Activated T-cell treated with anti-CD3 and anti-CD28 coated beads, Interleukin-2, amount 50 U/mL, for 48 hours (primary cell): ENCODE measurements at regions not wholly inside any gene's neighbourhood (a gene's known extent, or its start where the extent isn't known, plus 50 kb on each side); places are given as distances from the start of the nearest gene placed in this dataset.
A peak's percentile ranks its signal among the peaks of the same experiment; 100 is the strongest.

Experiments
- DNase-seq, 2 experiments: peaks; one replicate each; pipeline ENCODE4 v3.0.0-alpha.2; 2020

DNA sequence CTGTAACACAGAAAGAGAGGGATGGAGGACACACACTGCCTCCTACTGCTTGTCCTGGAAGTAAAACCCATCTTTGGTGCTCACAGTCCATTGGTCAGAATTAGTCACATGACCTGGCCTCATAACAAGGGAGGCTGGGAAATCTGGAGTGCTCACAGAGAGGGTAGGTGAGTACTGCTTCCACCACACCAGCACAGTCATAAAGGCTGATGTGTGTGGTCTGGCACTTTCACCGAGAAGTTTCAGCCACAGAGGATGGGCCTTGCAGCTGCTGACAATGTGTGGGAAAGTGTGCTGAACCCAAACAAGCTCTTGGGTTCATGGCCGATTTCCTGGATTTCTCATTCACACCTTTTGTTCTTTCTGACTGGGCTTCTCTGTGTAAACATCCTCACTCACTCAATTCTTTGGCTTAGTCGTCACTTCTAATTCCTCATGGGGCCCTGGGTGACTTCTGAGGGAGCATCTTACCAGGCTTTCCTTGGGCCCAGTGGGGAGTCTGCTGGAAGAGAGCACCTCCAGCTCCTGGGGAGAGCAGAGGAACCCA is 100.7 kb downstream of the ASB7 start:
- peak; percentile 60 to 67 for DNase-seq

- no peak for DNase-seq
These were observed 101.3 kb downstream of the ASB7 start for GRCh38 chr15:100703671-100704070.

DNA sequence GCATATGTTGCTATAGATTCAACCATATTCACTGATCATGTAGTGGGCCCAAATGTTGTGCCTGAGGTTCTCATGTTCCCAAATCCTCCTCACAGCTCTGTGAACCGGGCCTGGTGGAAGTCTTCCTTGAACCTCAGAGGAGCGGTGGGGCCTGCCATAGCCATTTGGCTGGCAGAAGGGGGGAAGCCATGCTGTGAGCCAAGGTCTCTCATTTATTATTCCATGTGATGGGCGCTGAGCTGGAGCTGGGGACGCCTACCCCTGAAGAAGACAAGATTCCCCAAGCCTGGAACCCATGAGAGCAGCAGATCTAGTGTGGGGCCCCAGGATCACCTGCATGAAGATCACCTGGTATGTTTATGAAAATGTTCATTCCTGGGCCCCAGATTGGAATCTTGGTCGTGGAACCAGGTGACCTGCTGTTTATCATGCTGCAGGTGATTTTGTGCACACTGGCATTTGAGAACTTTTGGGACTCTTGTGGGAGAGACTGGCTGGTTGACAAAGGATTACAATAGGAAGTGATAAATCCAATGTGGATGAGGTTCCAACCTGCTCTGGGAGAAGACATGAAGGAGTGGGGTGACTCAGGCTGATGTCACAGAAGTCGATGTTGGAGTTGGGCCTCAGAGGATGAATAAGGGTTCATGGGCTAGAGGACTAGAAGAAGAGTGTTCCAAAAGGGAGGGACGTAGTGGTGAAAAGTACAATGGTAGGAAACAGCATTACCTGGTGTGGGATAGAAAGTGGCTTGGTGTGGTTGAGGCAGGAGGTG is 102.1 kb downstream of the ASB7 start:
- DNase-seq = no peak

DNA sequence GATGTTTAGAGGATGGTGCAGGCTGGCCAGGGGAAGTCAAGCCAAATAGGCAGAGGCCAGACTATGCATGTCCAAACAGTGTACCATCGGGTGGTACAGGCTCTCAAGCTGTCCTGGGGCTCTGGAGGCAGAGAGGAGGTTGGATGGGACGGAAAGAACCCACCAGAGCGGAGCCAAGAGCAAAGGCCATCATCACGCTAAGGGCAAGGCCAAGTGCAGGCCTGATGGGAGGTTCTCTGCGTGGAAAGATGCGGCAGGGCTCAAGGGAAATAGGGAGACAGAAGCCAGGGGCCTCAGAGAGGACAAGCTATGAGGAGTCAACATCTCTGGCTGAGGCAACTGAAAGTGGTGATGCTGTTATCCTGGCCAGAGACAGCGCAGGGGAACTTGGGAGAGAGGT is 102.7 kb downstream of the ASB7 start:
- no peak for DNase-seq

DNA sequence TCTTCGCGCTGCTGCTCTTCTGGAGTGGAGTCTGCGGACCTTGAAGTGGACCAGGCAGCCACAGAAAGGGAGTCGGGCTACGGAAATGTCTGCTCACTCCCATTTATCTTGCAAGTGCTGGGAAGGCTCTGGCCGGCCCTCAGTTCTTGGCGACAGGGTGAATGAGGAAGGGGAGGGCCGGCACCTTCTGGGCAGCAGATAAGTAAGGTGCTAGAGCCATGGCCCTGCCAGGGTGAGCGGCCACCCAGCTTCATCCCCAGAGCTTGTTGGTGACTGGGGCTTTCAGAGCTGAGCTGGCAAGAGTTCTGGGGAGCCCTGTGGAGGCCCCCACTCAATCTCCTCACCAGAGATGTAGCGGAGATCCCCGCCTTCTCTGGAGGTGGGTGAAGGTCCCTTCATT is 103.5 kb downstream of the ASB7 start:
- DNase-seq = peak in 1 of 2 experiments; percentile 1

DNA sequence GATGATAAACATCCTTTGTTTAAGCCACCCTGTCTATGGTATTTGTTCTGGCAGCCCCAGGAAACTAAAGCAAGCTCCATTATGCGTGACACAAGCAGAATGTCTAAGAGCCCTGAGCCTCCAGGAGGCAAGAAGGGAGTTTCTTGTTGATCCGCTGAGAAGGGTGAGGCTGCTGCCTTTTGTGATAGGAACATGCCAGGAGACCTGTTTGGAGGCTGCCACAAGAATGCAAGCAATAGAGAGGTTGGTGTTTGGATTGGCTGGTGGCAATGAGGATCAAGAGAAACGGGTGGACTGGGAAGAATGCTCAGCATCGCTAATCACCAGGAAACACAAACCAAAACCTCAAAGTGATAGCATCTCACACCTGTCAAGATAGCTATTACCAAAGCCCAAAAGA is 104.8 kb downstream of the ASB7 start:
- no peak for DNase-seq

DNA sequence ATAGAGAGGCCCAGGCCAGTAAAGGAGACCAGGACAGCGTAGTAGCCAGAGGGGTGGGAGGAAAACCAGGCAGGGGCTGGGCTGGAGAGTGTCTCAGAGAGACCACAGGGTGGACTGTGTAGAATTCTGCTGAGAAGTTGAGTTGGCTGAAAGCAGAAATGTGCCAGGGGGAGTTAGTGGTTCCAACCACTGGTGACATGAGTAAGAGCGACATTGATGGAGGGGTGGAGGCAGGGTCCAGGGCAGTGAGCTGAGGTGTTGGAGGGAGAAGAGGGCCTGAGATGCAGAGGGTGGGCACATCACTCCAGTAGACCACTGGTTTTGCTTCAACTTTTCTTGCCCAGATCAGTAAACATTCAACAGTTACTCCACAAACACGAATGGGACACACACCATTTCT is 106.5 kb downstream of the ASB7 start:
- DNase-seq = no peak

DNA sequence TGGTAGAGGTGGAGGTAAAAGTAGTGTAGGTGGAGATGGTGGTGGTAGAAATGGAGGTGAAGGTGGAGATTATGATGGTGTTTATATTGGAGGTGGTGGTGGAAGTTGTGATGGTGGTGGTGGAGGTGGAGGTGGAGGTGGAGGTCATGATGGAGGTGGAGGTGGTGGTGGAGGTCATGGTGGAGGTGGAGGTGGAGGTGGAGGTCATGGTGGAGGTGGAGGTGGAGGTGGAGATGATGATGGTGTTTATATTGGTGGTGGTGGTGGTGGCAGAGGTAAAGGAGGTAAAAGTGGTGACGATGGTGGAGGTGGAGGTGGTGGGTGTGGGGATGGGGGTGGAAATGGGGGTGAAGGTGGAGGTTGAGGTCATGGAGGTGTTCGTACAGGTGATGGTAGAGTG is 107.8 kb downstream of the ASB7 start:
- no peak for DNase-seq

GRCh38 chr15:100710744-100711515 is 108.5 kb downstream of the ASB7 start:
- DNase-seq = no peak

DNA sequence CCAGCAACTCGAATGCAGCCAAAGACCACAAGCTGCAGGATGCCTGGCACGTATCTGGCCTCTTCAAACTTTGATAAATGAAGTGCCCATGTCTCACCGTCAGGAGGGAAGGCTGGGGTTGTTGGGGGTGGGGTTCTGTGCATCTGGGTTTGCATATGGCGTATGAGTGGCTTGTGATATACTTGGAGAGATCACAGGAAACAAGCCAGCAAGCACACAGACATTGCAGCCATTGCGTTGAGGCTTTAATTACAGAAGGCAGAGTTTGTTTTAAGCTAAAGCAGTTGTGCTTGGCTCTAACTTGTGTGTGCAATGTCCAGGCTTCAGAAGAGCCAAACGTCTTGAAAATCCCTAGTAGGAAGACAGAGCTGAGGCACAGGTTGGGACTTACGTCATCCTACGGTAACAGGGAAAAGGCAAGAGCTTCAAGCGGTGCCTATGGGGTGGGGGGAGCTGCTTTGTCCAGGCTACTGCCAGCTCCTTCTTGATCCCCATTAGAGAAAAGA is 109.2 kb downstream of the ASB7 start:
- no peak for DNase-seq

DNA sequence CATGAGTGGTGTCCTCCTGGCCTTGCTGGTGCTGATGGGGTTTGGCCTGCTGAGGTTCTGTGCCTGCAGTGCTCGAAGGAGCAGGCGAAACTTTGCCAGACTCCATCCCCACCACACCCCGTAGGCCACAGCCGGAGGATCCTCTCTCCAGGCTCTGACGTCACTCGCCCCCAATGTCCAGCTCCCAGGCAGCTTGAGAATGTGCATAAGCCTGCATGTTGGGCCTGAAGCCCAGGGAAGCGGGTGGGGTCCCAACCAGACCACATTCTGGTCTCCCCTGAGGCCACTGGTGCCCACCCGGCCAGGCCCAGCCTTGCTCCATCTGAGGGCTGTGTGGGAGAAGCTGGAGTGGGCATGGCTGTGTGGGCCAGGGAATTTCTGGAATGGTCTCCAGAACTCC is 109.8 kb downstream of the ASB7 start:
- DNase-seq = no peak

DNA sequence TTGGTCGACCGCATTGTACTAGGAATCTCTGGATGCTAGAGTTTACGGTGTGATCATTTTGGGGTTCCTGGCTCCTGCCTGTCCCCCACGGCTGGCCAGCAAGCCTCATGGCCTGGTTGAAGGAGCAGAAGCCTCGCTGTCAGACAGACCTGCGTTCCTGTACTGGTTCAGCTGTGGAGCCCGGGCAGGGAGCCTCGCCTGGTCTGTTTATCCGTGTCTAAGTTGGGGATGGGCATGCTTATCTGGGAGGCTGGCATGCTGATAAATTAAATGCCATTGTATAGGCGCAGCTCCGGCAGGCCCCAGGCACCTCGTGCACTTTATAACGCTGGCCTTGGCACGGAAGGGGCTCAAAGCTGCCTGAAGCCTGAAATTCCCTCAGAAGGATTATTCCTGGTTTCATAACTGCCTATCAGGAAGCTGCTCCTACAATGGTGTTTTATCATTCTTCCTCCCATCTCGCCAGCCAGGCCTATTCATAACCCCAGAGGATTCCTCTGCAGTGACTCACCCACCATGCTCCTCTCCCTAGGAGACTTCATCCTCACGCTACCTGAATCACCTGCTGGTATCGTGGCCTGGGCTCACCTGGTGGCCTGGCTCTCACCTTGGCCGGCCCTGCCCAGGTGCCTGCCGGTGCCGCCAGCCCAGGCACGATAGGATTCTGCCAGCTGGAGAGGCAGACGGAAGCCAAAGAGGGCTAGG is 110.9 kb downstream of the ASB7 start:
- DNase-seq = no peak

- DNase-seq = no peak
These were observed 111.8 kb downstream of the ASB7 start for GRCh38 chr15:100714034-100714748.

DNA sequence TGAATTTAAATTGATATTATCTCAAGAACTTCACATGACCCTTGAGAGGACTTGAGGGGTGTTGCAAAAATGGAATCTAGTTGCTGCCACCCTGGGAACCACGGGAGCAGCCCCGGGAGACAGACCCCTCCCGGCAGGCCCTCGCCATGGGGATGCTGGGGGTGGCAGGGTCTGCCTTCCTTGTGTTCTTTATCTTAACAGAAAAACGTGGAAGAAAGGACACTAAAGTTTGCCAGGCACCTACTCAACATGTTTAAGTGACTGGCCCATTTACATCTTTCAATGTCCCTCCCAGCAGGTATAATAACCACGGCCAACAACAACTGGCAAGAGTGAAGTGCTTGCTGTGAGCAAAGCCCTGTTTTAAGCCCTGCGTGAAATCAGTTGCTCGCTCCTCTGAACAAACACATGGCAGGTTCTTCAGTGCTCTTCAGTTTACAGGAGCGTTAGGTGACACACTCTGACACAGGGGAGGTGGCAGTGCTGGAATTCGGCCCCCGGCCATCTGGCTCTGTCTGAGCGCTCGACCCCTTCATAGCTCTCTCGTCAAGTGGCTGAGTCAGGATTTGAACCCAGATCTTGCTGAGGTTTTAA is 112.5 kb downstream of the ASB7 start:
- DNase-seq = peak in 1 of 2 experiments; percentile 1

DNA sequence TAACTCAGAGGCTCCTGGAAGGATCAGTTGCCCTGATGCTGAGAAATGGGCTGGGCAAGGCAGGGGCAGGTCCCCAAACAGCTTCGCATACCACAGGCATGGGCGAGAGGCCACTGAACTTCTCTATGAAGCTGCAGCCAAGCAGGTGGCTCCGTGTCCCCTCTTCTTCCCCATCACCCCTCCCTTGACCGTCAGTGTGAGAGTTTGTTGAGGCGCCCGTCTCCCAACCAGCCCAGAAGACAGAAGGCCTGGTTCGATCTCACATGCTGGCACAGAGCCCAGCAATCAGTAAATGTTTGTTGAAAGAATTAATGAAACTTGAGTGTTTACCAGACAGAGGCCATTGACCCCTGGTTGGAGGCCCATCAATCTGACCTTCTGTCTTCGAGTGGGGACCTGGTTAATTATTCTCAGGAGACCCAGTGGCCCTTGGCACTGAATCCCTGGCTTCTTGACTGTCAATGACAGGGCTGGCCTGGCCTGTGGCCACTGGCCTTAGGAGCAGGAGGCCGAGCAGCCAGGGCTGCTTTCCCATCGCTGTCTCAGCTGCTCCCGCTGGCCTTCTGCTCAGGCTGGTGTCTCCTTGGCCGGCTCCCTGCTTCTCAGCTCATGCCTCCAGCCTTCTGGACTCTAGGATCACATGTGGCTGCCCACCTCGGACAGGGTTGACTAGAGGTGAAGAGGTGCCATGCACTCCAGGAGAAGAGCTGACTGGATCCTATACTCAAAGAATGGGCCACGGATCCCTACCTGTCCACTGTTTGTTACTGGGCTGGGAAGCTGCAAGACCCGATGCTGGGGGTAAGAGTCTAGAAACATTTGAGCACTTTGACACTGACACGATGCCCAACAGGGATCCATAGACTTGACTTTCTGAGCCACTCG is 113.4 kb downstream of the ASB7 start:
- DNase-seq = peak in 1 of 2 experiments; percentile 5

- DNase-seq = no peak
These were observed 114.2 kb downstream of the ASB7 start for GRCh38 chr15:100716456-100717085.

DNA sequence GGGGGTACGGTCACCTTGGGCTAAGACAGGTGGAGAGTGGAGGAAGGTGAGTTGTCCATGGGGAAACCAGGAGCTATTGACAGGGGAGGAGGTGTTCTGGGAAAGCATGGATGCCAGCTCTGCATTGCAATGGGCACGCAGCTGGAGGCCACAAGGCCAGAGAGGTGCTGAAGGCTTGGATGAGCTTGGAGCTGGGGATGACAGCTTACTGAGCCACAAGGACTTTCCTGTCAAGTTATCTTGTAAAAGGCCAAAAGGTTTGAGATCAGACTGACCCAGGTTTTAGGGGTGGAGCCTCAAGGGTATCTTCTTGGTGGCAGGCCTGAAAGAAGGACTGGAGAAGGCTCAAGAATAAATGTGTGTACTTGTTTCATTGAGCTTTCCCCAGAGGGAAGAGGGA is 115.2 kb downstream of the ASB7 start:
- no peak for DNase-seq

GRCh38 chr15:100718075-100718980 is 115.9 kb downstream of the ASB7 start:
- DNase-seq = no peak

DNA sequence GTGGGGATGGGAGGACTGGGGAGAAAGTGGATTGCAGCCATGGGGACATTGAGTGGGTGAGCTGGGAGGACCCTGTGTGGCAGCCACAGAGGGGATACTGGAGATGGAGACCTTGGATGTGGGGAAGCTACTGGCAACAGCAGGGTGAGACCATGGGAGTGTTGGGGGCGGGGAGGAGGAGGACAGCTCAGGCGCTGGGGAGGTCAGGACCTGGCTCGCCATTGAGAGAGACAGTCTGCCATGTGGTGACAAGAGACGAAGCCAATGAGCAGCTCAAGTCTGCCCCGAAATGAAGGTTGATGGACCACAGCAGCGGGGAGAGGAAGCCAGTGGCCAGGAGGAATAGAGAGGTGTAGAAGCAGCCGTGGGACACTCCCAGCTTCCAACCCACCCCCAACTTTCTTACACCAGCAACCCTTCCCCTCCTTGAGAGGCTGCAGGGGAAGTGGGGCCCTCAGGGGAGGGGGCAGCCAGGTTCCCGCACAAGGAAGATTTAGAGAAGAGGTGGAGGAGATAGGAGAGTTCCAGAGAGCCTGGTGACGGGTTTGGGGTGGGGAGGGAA is 118.1 kb downstream of the ASB7 start:
- no peak for DNase-seq
